Common myeloid progenitor, CD34-positive (primary cell): ENCODE measurements at regions not wholly inside any gene's neighbourhood (a gene's known extent, or its start where the extent isn't known, plus 50 kb on each side); places are given as distances from the start of the nearest gene placed in this dataset.
A peak's percentile ranks its signal among the peaks of the same experiment; 100 is the strongest.

ENCODE experiments used
- CTCF ChIA-PET: fragments of 350-600 bp; sonication (Branson Sonifier 250); formaldehyde crosslinking; loops from one replicate; lab custom pipeline; 2021; ENCODE audit warnings: antibody characterized with exemption; lab: Charles Lee
- POLR2A ChIA-PET: fragments of 350-600 bp; sonication (Branson Sonifier 250); formaldehyde crosslinking; loops from one replicate; lab custom pipeline; 2021; ENCODE audit warnings: antibody characterized with exemption; lab: Charles Lee
- DNase-seq, 3 donors: peaks; one replicate each; pipeline versions ENCODE4 v3.0.0 to v3.0.0-alpha.2; 2013
- H3K27ac ChIP-seq, 2 experiments: 1 replicate in 1 of 2; 2 replicates in 1 of 2; pipeline ENCODE4 v1.7.0; 2013; ENCODE audit warnings: inconsistent platforms in 2 of 2, low read length in 2 of 2, mild to moderate bottlenecking in 2 of 2, low read depth in 1 of 2, moderate library complexity in 1 of 2; ENCODE audit not compliant: severe bottlenecking in 2 of 2, insufficient read depth in 1 of 2, poor library complexity in 1 of 2
- H3K27me3 ChIP-seq, 5 experiments: replicated peaks in 2 of 5; 1 replicate in 3 of 5; 2 replicates in 2 of 5; pipeline versions ENCODE4 v1.6.1 to v1.7.0; 2013; ENCODE audit warnings: low read length in 4 of 5, mild to moderate bottlenecking in 2 of 5, moderate library complexity in 2 of 5, inconsistent platforms in 1 of 5; ENCODE audit not compliant: insufficient read depth in 5 of 5, control insufficient read depth in 4 of 5
- H3K36me3 ChIP-seq, 4 experiments: 1 replicate in 2 of 4; 2 replicates in 2 of 4; pipeline versions ENCODE4 v1.6.1 to v1.7.0; 2013; ENCODE audit warnings: low read length in 3 of 4, control low read depth in 1 of 4, mild to moderate bottlenecking in 1 of 4; ENCODE audit not compliant: control insufficient read depth in 4 of 4, insufficient read depth in 4 of 4
- H3K4me1 ChIP-seq, 4 experiments: 1 replicate in 3 of 4; 2 replicates in 1 of 4; pipeline versions ENCODE4 v1.6.1 to v1.7.1; 2013; ENCODE audit warnings: low read length in 3 of 4, mild to moderate bottlenecking in 3 of 4, control low read depth in 1 of 4, inconsistent platforms in 1 of 4, moderate library complexity in 1 of 4; ENCODE audit not compliant: control insufficient read depth in 4 of 4, insufficient read depth in 4 of 4; ENCODE audit errors: control extremely low read depth in 1 of 4
- H3K4me3 ChIP-seq, 7 experiments: 1 replicate in 4 of 7; 2 replicates in 3 of 7; pipeline versions ENCODE4 v1.5.1 to v1.7.0; 2013; ENCODE audit warnings: mild to moderate bottlenecking in 7 of 7, low read length in 6 of 7, moderate library complexity in 6 of 7, inconsistent platforms in 2 of 7, low read depth in 2 of 7, control low read depth in 1 of 7; ENCODE audit not compliant: insufficient read depth in 4 of 7, control insufficient read depth in 1 of 7; ENCODE audit errors: extremely low read depth in 1 of 7
- H3K9me3 ChIP-seq, 5 experiments: 1 replicate in 4 of 5; 2 replicates in 1 of 5; pipeline versions ENCODE4 v1.6.1 to v1.7.1; 2013; ENCODE audit warnings: low read length in 4 of 5, mild to moderate bottlenecking in 2 of 5, inconsistent platforms in 1 of 5, low read depth in 1 of 5, moderate library complexity in 1 of 5; ENCODE audit not compliant: control insufficient read depth in 4 of 5, insufficient read depth in 2 of 5; ENCODE audit errors: control extremely low read depth in 1 of 5
- WGBS: methylation state at CpG from one replicate; pipeline ENCODE4 v1.1.5; 2013; ENCODE audit not compliant: insufficient coverage; 5-methylcytosine and 5-hydroxymethylcytosine counted together

DNA sequence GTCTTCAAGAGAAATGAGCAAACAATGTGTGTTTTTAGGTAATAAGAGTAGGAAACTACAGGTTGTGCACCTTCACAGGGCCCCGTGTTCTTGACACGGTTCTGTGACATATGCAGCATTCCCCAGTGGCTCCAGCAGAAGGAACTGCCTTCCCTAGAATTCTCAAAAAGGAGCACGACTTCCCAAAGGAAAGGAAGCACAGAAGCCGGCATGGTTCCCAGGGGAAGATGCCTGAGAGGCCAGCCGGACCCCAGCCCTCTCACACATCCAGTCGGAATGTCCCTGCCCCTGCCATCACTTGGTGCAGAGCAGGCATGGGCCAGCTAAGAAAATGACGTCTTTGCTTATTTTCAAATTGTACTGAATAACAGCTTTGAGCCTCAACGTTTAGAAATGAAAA is 187.3 kb upstream of the NSMCE3 start:
- H3K4me3 ChIP-seq, result no peak overlapping the region
- H3K9me3 ChIP-seq, result no peaks in the 10 kb centered on the region
- CTCF ChIA-PET, result no interaction called here
- no peaks in the 10 kb centered on the region for H3K36me3 ChIP-seq
- POLR2A ChIA-PET, result no interaction called here
- peaks cover 0 to 17% (median 12%) of the 10 kb centered on the region in 4 experiments for H3K4me1 ChIP-seq
- WGBS, result 94% methylated on average over 8 of the region's 8 CpGs
- no peak for DNase-seq
- H3K27me3 ChIP-seq, result no peaks in the 10 kb centered on the region
- H3K27ac ChIP-seq, result no peak overlapping the region

DNA sequence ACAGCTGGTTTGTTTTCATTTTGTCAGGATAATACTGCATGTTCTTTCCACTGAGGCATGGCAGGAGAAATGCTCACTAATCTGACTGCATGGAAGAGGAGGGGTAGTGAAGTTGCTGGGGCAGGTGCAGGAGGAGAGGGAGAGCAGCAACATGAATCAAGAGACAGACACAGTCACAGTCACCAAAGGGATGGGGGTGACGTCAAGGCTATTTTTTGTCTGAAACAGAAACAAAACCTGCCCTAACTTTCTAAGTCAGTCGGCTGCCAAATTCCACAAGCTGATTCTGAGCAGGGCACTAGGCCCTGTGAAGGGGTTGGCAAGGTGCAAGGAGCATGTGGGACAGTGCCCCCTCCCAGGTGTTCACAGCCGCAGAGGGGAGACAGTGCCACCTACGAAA is 186.6 kb upstream of the NSMCE3 start:
- H3K4me3 ChIP-seq, result no peak overlapping the region
- ChIA-PET POLR2A (no interaction called here), CTCF (no interaction called here)
- no peaks in the 10 kb centered on the region for H3K36me3 ChIP-seq
- 100% methylated on average over 2 of the region's 4 CpGs for WGBS
- H3K4me1 ChIP-seq, result peaks cover 0 to 17% (median 12%) of the 10 kb centered on the region in 4 experiments
- H3K27ac ChIP-seq, result no peak overlapping the region
- no peaks in the 10 kb centered on the region for H3K27me3 ChIP-seq
- DNase-seq, result no peak
- no peaks in the 10 kb centered on the region for H3K9me3 ChIP-seq

DNA sequence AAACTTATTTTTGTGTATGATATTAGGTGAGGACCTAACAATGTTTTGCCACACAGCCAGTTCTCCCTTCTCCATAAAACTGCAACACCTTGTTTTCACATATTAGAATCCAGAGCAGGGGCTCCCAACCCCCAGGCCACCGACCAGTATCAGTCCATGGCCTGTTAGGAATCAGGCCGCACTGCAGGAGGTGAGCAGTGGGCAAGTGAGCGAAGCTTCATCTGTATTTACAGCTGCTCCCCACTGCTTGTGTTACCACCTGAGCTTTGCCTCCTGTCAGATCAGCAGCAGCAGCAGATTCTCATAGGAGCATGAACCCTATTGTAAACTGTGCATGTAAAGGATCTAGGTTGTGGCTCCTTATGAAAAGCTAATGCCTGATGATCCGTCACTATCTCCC is 185.9 kb upstream of the NSMCE3 start:
- CTCF ChIA-PET, result no interaction called here
- H3K36me3 ChIP-seq, result no peaks in the 10 kb centered on the region
- no peaks in the 10 kb centered on the region for H3K9me3 ChIP-seq
- H3K4me1 ChIP-seq, result peaks cover 0 to 17% (median 12%) of the 10 kb centered on the region in 4 experiments
- no peak overlapping the region for H3K27ac ChIP-seq
- 100% methylated on average over 1 of the region's 4 CpGs for WGBS
- H3K27me3 ChIP-seq, result no peaks in the 10 kb centered on the region
- H3K4me3 ChIP-seq, result no peak overlapping the region
- no peak for DNase-seq
- POLR2A ChIA-PET, result no interaction called here

DNA sequence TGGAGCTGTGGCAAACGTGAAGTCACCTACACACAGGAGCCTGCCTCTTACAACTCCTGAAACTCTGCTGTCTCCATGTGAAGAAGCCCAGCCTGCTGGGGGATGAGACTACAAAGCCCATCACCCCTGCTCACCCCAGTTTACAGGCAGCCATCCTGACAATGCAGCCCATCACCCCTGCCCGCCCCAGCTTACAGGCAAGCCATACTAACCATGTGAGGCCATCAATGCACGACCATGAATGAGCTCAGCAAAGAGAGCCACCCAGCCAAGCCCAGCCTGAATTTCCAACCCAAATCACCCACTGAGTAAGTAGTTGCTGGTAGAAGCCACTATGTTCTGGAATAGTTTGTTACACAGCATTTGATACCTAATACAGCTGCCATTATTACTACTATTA is 185.4 kb upstream of the NSMCE3 start:
- peaks cover 0 to 17% (median 12%) of the 10 kb centered on the region in 4 experiments for H3K4me1 ChIP-seq
- no peak overlapping the region for H3K4me3 ChIP-seq
- H3K27ac ChIP-seq, result no peak overlapping the region
- ChIA-PET CTCF (no interaction called here), POLR2A (no interaction called here)
- 100% methylated on average over 2 of the region's 3 CpGs for WGBS
- H3K9me3 ChIP-seq, result no peaks in the 10 kb centered on the region
- H3K27me3 ChIP-seq, result no peaks in the 10 kb centered on the region
- DNase-seq, result no peak
- H3K36me3 ChIP-seq, result no peaks in the 10 kb centered on the region

DNA sequence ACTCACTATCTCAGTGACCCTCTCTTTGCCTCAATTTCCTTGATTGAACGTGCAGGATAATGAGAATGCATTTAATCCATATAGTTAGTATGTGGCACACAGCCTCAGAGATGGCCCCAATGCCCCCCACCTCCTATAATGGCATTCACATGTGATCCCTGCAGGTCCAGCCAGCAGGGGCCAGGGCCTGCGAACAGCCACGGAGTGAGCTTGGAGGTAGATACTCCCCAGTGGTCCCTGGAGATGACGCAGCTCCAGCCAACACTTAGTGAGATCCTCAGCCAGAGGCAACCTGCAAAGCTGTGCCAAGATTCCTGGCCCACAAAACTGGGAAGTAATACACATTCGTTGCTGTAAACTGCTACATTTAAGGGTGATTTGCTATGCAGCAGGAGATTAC is 184.9 kb upstream of the NSMCE3 start:
- ChIA-PET CTCF (no interaction called here), POLR2A (no interaction called here)
- Histone ChIP-seq H3K27ac (no peak overlapping the region), H3K9me3 (no peaks in the 10 kb centered on the region), H3K27me3 (no peaks in the 10 kb centered on the region), H3K4me1 (peaks cover 0 to 17% (median 12%) of the 10 kb centered on the region in 4 experiments), H3K4me3 (no peak overlapping the region), H3K36me3 (no peaks in the 10 kb centered on the region)
- WGBS, result 95% methylated on average over 4 of the region's 5 CpGs
- no peak for DNase-seq

DNA sequence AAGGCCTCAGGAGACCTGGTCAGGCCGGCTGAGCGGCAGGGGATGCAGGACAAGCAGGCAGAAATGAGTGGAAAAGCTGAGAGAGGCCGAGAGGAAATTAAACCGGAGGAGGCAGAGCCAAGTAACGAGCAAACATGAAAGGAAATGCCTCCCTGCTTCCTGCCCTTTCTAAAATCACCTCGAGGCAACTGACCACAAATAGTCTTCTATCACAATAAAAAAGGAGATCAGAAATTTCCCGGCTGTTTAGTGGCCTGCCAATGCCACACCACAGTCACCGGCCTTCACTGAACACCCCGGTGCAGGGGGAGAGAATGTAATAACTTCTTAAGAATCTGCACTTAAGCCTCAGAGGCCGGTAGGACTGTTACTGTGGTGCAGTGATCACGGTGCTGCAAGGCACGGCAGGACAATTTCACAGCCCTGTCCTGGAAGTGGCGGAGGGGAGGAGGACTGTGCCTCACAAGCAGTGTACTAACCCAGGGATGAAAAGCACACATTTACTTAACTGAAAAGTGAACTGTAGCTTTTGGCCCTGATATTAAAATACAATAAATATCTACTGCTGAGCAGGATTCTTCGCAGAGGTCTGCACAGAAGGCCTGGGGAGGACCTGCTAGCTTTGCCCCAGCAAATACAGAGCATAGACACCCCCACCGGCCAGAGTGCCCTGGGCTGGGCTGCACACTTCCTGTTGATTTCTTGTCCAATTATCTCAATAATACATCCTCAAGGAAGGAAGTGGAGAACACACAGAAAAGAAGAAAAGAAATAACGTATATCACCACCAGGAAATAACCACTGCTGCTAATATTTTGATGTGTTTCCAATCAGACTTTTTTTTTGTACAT is 183.5 kb upstream of the NSMCE3 start:
- Histone ChIP-seq H3K9me3 (no peaks in the 10 kb centered on the region), H3K27ac (no peak overlapping the region), H3K4me1 (peaks cover 0 to 17% (median 12%) of the 10 kb centered on the region in 4 experiments), H3K27me3 (no peaks in the 10 kb centered on the region), H3K4me3 (peak overlapping the region in 3 of 7 experiments; percentile 8 to 16 (median 13)), H3K36me3 (no peaks in the 10 kb centered on the region)
- peak in 2 of 3 donors; percentile 5 for DNase-seq
- ChIA-PET POLR2A (no interaction called here), CTCF (no interaction called here)
- WGBS, result 17% methylated on average over 11 of the region's 16 CpGs

DNA sequence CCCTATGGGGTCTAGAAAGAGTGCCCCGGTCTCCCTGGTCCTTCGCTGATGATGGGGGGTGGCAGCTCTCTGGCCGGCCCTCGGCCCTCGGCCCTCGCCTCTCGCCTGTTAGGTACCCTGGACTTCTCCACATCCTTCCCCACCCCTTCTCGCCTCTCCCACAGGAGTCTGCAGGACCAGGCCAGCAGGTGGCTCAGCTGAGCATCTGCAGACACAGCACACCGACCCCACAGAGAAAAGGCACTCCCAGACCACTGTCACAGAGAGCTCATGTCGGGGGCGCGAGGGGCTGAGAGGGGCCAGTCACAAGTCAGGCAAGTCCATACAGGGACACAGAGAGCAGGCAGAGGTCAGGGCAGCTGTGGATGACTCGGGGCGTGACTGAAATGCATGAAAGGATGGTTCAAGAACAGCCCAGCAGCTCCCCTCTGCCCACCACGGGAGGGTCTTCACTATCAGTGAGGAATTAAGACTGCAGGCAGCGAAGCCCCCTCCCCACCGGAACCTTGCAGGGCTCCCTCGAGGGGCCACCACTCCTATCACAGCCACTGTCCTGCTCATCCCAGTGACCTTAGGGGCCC is 181.7 kb upstream of the NSMCE3 start:
- CTCF ChIA-PET, result no interaction called here
- DNase-seq, result no peak
- no peak overlapping the region for H3K27ac ChIP-seq
- H3K9me3 ChIP-seq, result no peaks in the 10 kb centered on the region
- H3K36me3 ChIP-seq, result no peaks in the 10 kb centered on the region
- H3K4me3 ChIP-seq, result no peak overlapping the region
- H3K27me3 ChIP-seq, result no peaks in the 10 kb centered on the region
- WGBS, result 89% methylated on average over 15 of the region's 18 CpGs
- POLR2A ChIA-PET, result no interaction called here
- H3K4me1 ChIP-seq, result peaks cover 0 to 17% (median 12%) of the 10 kb centered on the region in 4 experiments
